DMS114 treated with DMSO at 0.1 percent for 48 hours (cell line): ENCODE measurements at regions not wholly inside any gene's neighbourhood (a gene's known extent, or its start where the extent isn't known, plus 50 kb on each side); places are given as distances from the start of the nearest gene placed in this dataset.

ENCODE experiments used
- DNase-seq: peaks from one replicate; lab custom pipeline; 2025; ENCODE audit not compliant: unreplicated experiment; lab: John Stamatoyannopoulos, UW

DNA sequence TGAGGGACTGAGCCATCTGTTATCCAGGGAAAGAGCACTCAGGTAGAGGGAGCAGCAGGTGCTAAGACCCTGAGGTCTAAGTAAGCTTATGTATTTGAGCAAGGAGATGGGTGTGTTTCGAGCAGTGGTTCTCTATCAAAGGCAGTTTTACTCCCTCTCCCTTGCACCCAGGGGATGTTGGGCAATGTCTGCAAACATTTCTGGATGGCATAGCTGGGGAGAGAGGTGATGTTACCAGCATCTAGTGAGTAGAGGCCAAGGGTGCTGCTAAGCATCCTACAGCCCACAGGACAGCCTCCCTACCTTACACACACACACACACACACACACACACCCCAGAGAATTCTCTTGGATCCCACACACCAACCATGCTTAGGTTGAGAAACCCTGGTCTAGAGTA is 221.0 kb upstream of the PWP1 start:
- DNase-seq, result no peak

DNA sequence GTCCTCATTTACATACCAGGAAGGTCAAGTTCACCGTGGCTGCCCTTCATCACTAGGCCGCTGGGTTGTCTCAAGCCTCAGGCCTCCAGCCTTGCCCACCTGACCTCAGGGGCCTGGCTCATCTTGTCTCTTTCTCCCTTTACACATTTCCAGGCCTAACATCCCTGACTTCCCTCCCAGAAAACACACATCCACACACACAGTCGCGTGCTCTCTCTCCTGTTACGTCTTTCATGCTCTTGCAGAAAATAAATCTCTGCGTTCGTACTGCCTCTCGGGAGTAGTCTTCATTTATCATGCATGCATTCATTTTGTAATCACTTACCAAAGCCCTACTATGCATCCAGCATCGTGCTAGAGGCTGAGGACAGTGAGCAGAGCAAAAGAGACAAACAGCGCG is 220.0 kb upstream of the PWP1 start:
- no peak for DNase-seq

DNA sequence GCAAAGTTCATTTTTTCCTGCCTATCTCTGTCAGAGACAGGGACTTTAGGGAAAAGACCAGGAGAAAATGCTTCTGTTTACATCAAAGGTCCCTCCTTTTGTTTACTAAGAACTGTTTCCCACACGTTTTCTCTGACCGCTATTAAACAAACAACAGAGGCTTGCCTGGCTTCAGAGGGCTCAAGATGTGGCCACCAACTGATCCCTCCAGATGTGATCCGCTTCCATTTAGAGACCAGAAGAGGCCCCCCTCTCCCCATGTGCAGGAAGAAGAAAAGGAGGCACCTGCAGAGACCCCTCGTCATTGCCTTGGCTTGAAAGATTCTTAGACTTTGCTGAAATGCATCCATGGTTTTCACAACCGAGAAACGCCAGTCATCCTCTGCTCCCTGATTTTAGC is 217.9 kb upstream of the PWP1 start:
- DNase-seq, result no peak

DNA sequence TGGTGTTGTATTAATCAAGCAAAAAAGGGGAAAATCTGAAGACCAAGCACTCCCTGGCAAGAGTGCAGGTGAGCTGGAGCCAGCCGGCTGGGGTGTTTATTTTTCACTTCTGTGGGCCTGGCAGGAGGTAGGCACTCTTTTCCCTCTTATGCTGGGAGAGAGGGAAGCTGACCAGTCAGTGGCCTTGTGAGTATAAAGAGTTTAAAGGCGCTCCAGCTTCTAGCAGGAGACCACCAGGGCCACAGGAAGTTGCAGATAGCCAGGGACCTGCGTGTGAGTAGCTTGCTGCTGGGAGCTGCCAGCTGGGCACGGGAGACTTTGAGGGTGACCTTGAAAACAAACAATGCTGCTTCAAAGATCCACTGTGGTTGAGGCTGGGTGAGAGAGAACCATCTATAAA is 217.4 kb upstream of the PWP1 start:
- no peak for DNase-seq

DNA sequence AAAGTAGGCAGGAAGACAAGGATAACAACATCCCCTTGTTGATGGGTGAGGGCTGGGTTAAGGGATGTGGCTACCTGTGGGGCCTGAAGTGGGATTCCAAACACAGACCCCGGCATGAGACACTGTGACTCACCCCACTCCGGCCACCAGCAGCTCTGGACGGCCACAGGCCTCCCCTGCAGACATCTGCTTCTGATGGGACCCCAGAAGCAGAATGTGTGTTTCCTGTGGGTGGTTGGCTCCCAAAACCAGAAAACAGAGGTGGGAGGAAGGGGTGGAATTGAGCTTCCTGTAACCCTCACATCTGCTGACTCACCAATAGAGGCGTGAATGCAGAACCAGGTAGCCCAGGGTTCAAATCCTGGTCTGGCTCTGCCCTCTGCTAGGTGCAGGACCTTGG is 216.6 kb upstream of the PWP1 start:
- DNase-seq, result no peak

DNA sequence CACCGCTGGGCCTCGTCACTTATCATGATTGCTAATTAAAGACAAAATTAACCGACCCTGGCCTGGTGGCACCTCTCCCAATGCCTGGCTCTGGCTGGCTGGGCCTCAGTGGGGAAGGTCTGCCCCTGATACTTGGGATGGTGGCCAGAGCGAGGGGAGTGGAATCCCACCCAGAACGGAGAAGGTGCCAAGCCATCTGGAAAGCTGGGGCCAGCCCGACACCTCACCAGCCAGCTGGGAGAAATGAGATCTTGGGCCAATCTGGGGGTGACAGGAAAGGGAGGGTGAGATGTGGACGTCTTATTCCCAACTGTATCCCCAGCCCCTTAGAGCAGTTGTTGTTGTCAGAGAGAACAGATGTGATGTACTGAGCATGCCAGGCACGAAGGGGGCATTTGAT is 215.0 kb upstream of the PWP1 start:
- DNase-seq, result no peak

DNA sequence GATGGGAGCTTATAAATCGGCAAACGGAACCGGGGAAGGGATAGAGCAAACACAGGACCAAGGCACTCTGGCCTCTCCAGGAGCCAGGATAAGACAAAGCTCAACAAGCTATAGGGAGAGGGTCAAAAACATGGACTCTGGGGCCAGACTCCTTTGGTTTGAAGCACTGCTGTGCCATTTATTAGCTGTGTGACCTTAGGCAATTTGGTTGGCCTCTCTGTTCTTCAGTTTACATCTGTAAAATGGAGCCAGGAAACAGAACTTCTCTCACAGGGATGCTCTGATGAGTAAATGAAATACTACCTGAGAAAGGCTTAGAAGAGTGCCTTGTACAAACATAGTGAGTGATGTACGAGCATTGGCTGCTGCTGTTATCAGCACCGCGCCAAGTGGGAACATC is 213.3 kb upstream of the PWP1 start:
- DNase-seq, result no peak

DNA sequence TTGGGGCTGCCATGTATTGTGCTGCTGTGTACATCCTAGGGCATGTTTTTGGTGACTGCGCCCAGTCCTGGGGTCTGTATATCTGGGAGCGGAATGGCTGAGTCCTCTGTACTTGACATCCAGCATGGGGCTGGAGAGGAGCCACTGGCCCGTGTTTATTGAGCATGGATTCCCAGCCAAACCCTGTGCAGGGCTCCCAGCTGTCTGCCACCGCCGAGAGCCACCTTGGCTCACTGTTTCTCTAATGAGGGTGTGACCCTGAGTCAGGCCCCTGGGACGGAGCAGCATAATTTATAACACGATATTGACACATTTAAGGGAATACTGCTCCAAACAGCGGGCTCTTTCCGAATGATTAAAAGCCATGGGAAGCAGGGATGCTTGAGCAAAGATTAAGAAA is 211.5 kb upstream of the PWP1 start:
- no peak for DNase-seq

DNA sequence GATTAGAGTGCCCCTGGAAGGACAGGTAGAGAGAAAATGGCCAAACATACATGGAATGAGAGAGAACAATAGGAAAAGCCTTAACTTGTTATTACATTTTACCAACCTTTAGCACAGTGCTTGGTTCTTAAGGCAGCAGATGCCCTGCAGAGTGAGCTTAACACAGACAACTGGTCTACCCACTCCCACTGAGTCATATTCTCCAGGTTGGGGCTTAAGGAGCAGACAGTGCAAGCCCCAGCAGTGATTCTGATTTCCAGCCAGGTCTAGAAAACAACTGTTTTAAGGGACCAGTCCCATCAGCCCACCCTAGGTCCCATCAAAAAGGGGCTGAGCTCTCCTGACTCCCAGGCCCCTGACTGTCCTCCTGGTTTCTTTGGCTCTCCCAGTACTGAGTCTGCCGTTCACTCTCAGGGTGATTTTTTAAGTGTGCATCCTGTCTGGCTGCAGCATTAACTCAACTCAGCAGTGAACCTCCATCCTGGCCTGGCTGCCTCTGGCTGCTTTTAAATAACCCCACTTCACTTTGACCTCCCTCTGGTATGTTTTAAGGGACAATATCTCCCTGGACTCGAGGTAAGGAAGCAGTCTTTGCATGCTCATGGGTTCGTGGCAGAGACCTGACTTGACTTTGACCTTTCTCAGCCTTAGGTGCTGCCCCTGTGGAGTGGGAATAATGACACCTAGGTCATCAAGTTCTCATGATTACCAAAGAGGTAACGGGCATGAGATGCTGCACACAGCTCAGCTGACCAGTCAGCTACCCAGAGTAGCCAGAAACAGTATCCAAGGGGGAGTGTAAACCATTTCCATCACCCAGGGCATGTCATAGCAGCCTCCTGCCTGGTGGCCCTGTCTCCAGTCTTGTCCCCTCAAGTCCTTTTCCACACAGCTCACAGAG is 210.7 kb upstream of the PWP1 start:
- no peak for DNase-seq

DNA sequence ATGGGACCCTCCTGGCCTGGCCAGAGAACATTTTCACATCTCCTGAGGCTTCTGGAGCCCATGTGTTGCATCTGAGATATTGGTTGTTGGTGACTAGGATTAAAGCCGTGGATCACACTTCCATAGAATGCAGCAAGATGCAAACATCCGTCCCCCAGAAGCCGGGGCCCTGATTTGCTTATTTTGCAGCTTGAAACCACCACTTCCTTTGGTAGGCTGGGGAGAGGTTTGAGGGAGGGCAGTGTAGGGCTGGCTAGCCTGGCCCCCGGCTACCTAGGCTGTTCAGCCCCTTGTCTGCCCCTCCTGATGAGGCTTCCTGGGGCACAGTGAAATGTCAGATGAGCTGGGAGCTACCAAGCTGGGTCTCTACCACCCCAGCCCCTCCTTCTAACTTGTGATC is 209.7 kb upstream of the PWP1 start:
- DNase-seq, result no peak

DNA sequence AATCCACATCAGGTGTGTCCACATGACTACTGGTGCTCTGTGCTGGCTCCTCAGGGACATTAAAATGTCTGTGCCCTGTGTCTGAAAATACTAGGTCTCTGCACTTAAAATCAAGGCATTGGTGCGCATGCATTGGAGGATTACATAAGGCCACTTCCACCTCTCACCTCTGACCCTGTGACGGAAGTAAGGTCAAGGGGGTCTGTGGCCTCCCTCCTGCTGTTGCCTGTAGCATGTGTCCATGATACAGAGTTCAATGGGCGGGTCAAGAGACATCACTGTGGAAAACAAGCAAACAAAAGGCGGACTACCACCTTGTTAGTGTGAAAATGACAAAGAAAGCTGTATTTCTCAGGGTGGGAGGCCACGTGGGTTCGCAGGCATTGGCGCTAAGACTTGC is 208.6 kb upstream of the PWP1 start:
- DNase-seq, result no peak

DNA sequence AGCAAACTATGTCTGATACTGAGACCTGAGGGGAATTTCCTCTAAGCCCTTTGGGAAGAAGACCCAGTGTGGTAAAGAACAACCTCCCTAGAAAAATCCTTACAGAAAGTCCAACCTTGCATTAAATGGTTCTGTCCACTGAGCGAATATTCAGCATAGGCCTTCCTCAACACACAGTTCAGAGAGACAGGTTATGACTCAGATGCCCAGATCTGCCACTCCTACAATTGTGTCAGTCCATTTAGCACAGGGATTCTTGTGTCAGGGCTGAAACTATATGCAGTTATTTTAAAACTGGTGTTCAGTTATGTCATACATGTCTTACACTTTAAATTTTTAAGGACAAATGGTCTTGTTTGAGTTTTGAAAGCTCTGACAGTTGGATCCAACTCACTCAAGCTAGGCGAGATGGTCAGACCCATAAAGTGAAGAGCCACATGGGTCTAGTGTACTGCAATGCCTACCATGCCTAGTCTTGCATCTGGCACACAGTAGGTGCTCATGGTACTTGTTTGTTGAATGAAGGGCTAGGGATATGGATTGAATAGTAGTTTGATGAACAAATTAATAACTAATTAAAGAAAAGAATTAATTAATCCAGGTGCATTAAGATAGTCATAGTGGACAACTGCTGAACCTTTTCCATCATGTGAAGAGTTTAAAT is 207.5 kb upstream of the PWP1 start:
- DNase-seq, result no peak

DNA sequence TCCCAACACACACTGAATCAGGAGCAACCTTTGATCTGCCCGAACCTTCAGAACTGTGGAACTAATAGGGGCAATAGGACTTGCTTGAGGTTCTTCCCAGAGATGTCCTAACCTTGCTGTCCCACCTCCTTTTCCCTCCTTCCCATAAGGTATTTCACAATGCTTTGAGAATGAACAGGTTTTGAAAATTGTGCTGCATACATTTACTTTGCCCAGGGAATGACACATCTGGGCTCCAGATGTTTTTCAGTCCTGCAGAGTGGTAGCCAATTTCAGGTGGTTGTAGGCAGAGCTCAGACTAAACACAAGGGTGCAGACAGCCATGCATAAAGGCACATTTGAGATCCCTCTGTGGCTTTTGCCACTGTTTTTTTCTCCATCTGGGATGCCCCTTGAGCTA is 206.7 kb upstream of the PWP1 start:
- no peak for DNase-seq

DNA sequence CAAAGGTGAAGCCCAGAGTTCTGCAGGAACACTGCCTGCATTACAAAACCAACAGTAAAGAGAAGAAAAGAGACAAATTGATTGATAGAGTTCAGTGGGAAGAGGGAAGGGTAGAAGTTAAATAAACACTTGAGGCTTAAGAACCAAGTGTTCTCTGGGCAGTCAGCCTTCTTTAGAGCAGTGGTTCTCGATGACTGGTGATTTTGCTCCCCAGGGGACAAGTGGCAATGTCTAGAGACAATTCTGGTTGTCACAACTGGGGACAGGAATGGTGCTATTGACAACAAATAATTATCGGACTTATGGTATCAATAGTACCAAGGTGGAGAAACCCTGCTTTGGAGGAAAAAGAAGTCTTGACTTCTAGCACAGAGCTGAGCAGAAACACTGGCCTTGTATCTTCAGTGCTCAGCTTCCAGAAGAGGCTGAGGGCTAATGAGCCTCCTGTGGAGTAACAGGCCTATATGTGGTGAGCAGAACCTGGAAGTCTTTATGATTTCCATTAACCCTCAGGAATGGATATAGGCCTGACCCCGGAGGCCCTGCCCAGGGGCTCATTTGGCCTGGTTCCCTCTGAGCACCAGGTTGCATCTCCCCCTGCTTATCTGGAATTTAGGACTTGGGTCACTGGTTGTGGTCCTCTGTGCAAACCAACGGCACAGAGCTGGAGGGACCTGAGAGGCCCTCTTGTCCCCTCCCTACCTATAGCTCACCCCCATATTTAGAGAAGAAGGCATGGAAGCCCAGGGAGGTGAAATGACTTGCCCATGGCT is 204.6 kb upstream of the PWP1 start:
- DNase-seq, result no peak

DNA sequence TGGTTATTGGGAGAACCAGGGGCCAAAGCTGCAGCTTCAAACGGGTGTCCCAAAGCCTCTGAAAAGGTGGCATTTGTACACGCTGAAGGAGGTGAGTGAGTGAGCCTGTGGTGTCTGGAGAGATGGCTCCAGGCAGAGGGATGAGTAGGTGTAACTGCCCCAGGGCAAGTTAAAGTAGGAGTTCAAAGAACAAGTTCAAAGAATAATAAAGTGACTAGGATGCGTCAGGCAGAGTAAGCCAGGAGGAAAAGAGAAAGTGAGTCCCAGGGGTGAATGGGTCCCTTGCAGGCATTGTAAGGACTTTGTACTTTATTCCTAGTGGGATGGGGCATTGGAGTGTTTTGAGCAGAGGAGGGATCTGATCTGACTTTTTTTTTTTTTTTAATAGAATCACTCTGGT is 201.4 kb upstream of the PWP1 start:
- no peak for DNase-seq

DNA sequence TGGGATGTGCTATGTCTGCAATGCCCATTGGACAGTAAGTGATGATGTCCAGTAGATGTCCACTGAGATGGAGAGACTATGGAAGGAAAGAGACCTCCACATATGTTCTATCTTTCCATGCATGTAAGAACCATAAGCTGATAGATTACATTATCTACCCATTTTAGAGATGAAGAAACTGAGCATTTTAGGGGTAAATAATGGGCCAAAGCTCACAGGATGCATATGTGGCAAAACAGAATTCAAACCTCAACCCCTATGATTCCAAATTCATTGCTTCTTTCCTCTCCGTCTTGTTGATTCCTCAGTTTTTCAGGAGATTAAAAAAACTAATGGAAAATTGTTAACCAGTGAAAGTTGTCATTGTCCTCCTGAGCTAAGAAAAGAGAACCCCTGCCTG is 200.7 kb upstream of the PWP1 start:
- no peak for DNase-seq

DNA sequence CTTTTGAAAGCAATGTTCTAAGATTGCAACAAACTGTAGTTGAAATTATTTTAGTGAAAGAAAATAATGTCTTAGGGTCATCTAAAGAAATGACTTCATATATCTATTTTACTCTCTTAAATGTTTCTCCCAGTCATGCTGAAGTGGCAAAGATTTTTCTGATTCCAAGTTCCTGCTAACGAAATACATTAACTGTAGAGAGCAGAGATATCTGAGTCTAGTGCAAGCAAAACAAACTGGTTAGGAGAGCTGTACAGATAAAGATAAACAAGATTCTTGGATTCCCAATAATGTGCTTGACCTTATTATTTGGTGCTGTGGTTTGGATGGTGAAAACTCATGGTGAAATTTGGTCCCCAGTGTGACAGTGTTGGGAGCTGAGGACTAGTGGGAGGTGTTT is 199.9 kb upstream of the PWP1 start:
- DNase-seq, result no peak

DNA sequence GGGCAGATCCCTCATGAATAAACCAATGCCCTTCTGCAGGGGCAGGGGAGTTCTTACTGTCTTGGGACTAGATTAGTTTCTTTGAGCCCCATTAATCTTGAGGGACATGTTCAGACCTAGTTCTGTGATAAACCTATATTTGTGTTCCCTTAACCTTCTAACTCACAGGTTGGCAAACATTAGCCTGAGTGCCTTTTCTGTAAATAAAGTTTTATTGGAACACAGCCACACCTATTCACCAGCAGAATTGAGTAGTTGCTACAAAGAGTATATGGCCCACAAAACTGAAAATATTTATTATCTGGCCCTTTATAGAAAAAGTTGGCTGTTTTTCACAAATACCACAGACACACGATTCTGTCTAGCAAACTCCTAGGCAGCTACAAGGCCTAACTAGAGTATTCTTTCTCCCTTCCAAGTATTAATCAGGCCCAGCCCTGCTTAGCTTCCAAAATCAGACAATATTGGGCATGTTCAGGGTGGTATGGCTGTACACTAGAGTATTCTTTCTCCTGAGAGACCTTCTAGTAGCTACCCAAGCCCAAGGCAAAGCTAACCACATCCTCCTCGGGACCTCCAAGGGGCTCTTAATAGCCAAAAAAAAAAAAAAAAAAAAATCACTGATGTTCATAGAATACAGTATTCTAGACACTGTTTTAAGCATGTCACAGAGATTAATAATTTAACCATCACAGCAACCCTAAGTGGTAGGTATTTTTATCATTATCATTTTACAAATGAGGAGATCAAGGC is 199.3 kb upstream of the PWP1 start:
- DNase-seq, result no peak

DNA sequence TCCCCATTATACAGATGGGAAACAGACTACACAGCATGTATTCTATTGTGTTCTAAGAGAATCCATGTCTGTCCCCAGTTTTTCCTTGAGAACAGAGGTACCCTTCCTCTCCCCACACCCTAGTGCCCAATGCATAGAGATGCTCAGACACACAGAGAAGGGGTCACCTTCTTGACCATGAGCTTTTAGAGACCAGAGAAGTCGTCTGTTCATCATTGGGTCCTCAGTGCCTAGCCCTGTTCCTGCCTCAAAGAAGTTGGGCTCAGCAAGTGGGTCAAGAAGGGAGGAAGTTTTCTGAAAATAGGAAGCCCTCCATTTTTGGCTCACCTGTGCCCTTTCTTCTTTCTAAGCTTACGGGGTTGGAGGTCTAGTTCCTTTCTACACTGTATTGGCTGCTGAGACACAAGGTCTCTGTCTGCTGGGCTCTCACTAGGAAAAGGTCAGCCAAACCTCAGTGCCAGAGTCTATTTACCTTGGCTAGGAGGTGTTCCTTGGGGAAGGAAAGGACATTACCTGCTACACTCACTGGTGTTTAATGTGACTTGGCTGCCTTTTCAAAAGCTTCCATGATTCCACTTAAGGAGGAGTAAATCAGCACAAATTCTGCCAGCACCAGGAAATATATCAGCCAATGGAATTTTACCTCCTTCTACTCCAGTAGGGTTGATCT is 198.5 kb upstream of the PWP1 start:
- DNase-seq, result no peak

DNA sequence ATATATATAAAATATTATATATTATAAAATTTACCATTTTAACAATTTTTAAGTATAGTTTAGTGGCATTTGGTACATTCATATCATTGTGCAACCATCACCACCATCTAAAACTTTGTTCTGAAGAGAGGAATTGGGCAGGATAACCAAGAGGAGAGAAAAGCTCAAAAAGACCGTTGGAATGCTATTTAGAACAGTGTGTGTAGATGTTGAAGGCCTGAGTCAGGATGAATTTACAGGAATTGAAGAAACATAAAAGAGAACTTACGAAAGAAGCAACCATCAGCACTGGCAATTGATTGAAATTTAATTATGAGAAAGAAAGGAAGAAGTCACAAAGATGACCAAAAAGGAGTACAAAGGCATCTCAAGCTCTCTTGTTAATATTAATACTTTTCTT is 196.9 kb upstream of the PWP1 start:
- DNase-seq, result no peak

DNA sequence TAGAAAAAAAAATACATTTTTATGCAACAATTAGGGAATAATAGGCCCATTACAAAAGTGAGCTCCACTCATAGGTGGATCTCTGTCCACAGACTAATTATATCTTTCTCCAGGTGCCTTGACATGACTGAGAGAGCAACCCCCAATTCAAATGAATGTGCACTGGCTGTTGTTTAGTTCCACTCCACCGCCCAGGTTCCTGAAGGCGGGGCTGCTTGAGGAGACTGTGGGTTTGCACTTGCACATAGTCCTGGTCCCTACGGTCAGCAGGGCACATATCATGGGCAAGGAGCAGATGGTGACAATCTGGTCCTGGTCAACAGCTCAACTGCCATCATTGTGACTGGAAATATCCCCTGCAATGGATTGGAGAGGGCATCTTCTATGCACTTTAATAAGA is 195.6 kb upstream of the PWP1 start:
- no peak for DNase-seq
